Activated T-helper 1 cell treated with anti-CD3 and anti-CD28 coated beads, Interleukin-12 subunit alpha, Interleukin-12 subunit beta, Interleukin-2, Interleukin-4 antibody, amounts not matched to agents 30 ng/mL and 10 ng/mL and 1 ng/mL, durations not matched to agents 14 hours and 24 hours and 36 hours (primary cell): ENCODE measurements at regions not wholly inside any gene's neighbourhood (a gene's known extent, or its start where the extent isn't known, plus 50 kb on each side); places are given as distances from the start of the nearest gene placed in this dataset.
A peak's percentile ranks its signal among the peaks of the same experiment; 100 is the strongest.

Experiments used
- DNase-seq: peaks from one replicate; pipeline ENCODE4 v3.0.0; 2021; ENCODE audit warnings: low spot score
- H3K27ac Mint-ChIP-seq: one replicate; pipeline ENCODE4 v1.8.0; 2021; ENCODE audit warnings: mild to moderate bottlenecking, mixed read lengths
- H3K27me3 Mint-ChIP-seq: one replicate; pipeline ENCODE4 v1.8.0; 2022; ENCODE audit warnings: mild to moderate bottlenecking, moderate library complexity, mixed read lengths; ENCODE audit not compliant: insufficient read depth
- H3K36me3 Mint-ChIP-seq: one replicate; pipeline ENCODE4 v1.8.0; 2021; ENCODE audit warnings: low read depth, mixed read lengths
- H3K4me1 Mint-ChIP-seq: one replicate; pipeline ENCODE4 v1.8.0; 2021; ENCODE audit warnings: low read depth, mixed read lengths
- H3K4me3 Mint-ChIP-seq: one replicate; pipeline ENCODE4 v1.8.0; 2021; ENCODE audit warnings: mild to moderate bottlenecking, moderate library complexity, mixed read lengths
- H3K9me3 Mint-ChIP-seq: one replicate; pipeline ENCODE4 v1.8.0; 2021; ENCODE audit warnings: mixed read lengths
- intact Hi-C: fragments of 100-400 bp; cut with micrococcal nuclease; formaldehyde crosslinking; loops from one replicate; pipeline ENCODE4 v1.15.1; 2024

DNA sequence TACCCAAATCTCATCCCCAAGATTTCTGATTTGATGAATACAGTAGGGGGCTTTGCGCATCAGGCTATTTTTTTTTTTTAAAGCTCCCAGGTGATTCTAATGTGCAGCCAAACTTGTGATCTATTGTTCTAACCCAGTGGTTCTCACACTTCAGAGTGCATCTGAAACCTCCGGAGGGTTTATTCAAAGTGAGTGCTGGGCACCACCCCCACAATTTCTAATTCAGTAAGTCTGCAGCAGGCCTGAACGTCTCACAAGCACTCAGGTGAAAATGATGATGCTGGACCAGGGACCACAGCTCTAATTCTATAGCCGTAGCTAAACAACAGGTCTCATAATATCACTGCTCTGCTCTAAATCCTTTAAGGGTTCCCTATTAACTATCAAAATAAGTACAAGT lies 211.4 kb downstream of the FMR1NB start:
- no peak overlapping the region for H3K4me3 Mint-ChIP-seq
- intact Hi-C loops, result no loop called here
- H3K4me1 Mint-ChIP-seq, result no peaks in the 10 kb centered on the region
- DNase-seq, result no peak
- H3K9me3 Mint-ChIP-seq, result no peaks in the 10 kb centered on the region
- H3K36me3 Mint-ChIP-seq, result no peaks in the 10 kb centered on the region
- H3K27me3 Mint-ChIP-seq, result no peaks in the 10 kb centered on the region
- no peak overlapping the region for H3K27ac Mint-ChIP-seq

DNA sequence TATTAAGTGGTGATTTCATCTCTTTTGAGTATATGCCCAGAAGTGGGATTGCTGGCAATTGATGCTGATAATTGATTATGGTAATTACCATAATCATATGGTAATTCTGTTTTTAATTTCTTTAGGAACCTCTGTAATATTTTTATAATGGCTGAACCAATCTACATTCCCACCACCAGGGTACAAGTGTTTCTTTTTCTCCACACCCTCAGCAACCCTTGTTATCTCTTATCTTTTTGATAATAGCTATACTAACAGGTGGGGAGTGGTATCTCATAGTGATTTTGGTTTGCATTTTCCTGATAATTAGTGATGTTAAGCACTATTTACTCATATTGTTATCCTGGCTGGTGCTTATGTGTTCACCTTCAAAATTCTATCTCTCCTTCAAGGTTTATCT lies 212.6 kb downstream of the FMR1NB start:
- Mint-ChIP-seq H3K4me1 (no peaks in the 10 kb centered on the region), H3K9me3 (no peaks in the 10 kb centered on the region), H3K4me3 (no peak overlapping the region), H3K27ac (no peak overlapping the region), H3K27me3 (no peaks in the 10 kb centered on the region), H3K36me3 (no peaks in the 10 kb centered on the region)
- intact Hi-C loops, result no loop called here
- DNase-seq, result no peak

DNA sequence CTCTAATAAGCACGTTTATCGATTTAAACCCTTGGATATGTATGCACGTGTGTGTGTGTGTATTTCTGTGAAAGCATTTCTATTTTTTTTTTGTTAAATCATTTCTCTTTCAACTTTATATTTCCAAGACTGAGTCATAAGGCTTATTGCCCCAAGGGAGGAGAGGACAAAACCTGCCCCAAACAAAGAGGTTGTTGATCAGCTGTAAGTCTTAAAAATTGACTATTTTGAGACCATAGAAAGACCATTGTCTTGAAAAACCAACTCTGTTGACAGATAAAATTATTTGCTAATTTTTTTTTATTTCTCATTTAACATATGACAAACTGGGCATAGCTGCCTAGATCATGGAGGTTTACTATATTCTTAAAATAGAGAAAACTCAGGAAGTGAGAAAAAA lies 222.4 kb downstream of the FMR1NB start:
- Mint-ChIP-seq H3K27ac (no peak overlapping the region), H3K4me1 (no peaks in the 10 kb centered on the region), H3K36me3 (no peaks in the 10 kb centered on the region), H3K9me3 (peaks cover 9% of the 10 kb centered on the region), H3K27me3 (no peaks in the 10 kb centered on the region), H3K4me3 (no peak overlapping the region)
- no peak for DNase-seq
- intact Hi-C loops, result no loop called here

- intact Hi-C loops, result no loop called here
- DNase-seq, result no peak
- peaks cover 9% of the 10 kb centered on the region for H3K9me3 Mint-ChIP-seq
- H3K4me3 Mint-ChIP-seq, result no peak overlapping the region
- H3K27me3 Mint-ChIP-seq, result no peaks in the 10 kb centered on the region
- H3K36me3 Mint-ChIP-seq, result no peaks in the 10 kb centered on the region
- H3K4me1 Mint-ChIP-seq, result no peaks in the 10 kb centered on the region
- H3K27ac Mint-ChIP-seq, result no peak overlapping the region
Measured at GRCh38 chrX:148204195-148204594, 223.1 kb downstream of the FMR1NB start.

GRCh38 chrX:148214786-148215185 lies 233.6 kb downstream of the FMR1NB start:
- H3K9me3 Mint-ChIP-seq, result no peaks in the 10 kb centered on the region
- no peaks in the 10 kb centered on the region for H3K27me3 Mint-ChIP-seq
- H3K27ac Mint-ChIP-seq, result no peak overlapping the region
- H3K36me3 Mint-ChIP-seq, result no peaks in the 10 kb centered on the region
- intact Hi-C loops, result no loop called here
- H3K4me1 Mint-ChIP-seq, result no peaks in the 10 kb centered on the region
- DNase-seq, result no peak
- no peak overlapping the region for H3K4me3 Mint-ChIP-seq

DNA sequence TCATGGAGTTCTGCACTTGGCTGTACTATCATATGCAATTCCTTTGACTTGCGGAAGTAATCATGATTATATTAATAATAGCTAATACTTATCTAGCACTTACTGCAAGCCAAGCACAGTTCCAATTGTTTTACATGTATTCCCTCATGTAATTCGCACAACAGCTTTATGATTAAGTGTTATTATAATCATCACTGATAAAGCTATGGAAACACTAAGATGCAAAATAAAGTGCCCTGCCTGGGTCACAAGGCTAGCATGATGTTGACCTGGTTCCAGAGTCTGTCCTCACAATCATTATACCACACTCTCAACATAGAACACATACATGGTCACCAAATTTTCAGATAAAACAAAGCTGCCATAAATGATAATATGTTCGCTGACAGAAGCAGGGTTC lies 234.6 kb downstream of the FMR1NB start:
- no peaks in the 10 kb centered on the region for H3K9me3 Mint-ChIP-seq
- H3K27ac Mint-ChIP-seq, result no peak overlapping the region
- intact Hi-C loops, result no loop called here
- H3K36me3 Mint-ChIP-seq, result no peaks in the 10 kb centered on the region
- H3K4me3 Mint-ChIP-seq, result no peak overlapping the region
- no peaks in the 10 kb centered on the region for H3K27me3 Mint-ChIP-seq
- no peak for DNase-seq
- H3K4me1 Mint-ChIP-seq, result no peaks in the 10 kb centered on the region

DNA sequence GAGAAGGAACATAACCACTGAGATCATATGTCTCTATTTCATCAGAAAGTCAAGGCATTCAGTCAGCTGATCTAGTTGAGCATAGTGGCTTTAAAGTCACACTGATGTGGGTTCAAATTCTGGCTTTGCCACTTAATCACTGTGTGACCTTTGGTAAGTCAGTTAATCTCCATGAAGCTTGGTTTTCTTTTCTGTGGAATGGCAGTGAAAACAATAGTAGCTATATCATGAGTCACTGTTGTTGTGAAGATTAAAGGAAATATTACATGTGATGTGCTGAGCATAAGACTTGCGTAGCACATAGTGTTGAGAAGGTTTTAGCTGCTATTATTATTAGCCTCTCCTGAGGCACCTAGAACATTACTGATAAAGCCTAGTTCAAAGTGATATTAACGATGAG lies 242.2 kb downstream of the FMR1NB start:
- Mint-ChIP-seq H3K36me3 (no peaks in the 10 kb centered on the region), H3K9me3 (no peaks in the 10 kb centered on the region), H3K27me3 (no peaks in the 10 kb centered on the region), H3K4me1 (no peaks in the 10 kb centered on the region), H3K4me3 (no peak overlapping the region), H3K27ac (no peak overlapping the region)
- intact Hi-C loops, result no loop called here
- no peak for DNase-seq

DNA sequence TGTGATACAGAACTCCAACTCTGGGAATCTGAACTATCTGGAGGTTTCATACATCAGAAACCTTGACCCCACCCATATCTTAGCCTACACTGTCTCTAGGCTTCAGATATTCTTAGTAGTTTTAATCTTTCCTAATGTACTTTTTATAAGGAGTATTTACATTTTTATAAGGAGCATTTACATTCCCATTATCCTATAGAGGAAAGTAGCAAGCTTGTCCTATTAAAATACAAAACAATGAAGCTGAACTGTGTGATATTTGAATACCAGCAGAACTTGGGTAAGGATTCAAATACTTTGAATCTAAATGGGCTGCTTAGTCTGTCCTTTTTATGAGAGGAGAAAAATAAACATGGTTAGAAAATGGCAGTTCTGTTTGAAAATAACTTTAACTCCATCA lies 247.4 kb downstream of the FMR1NB start:
- H3K9me3 Mint-ChIP-seq, result no peaks in the 10 kb centered on the region
- no peak overlapping the region for H3K27ac Mint-ChIP-seq
- no peaks in the 10 kb centered on the region for H3K4me1 Mint-ChIP-seq
- peaks cover 2% of the 10 kb centered on the region for H3K27me3 Mint-ChIP-seq
- DNase-seq, result no peak
- H3K4me3 Mint-ChIP-seq, result no peak overlapping the region
- peaks cover 3% of the 10 kb centered on the region for H3K36me3 Mint-ChIP-seq
- intact Hi-C loops, result no loop called here

DNA sequence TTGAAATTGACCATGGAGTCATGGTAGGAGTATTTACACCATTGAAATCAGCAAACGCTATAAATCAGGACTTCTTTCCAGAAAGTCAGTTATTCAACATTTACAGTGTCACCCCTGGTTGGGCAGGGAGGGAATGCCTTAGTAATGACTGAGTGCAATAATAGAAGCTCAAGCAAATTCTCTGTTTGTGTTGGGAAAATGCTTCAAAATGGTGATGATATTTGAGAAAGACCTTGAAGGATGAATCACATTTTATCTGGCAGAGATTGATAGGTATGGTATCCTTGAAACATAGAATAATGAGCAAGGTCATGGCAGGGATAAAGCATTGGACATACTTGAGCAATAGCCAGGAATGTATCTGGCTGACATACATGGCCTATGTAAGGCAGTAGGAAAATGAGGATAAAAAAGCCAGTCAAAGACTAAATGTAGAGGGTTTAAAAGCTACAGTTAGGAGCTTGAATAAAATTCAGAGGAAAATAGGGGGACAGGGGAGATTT lies 248.7 kb downstream of the FMR1NB start:
- Mint-ChIP-seq H3K27me3 (peaks cover 2% of the 10 kb centered on the region), H3K27ac (no peak overlapping the region), H3K4me3 (no peak overlapping the region), H3K4me1 (no peaks in the 10 kb centered on the region), H3K36me3 (peaks cover 3% of the 10 kb centered on the region), H3K9me3 (peaks cover under 1% of the 10 kb centered on the region)
- DNase-seq, result no peak
- intact Hi-C loops, result no loop called here

- H3K27me3 Mint-ChIP-seq, result no peaks in the 10 kb centered on the region
- no peak overlapping the region for H3K4me3 Mint-ChIP-seq
- intact Hi-C loops, result no loop called here
- H3K9me3 Mint-ChIP-seq, result peaks cover 33% of the 10 kb centered on the region
- no peak overlapping the region for H3K27ac Mint-ChIP-seq
- no peaks in the 10 kb centered on the region for H3K4me1 Mint-ChIP-seq
- DNase-seq, result no peak
- peaks cover 8% of the 10 kb centered on the region for H3K36me3 Mint-ChIP-seq
Measured at GRCh38 chrX:148259990-148260389, 240.4 kb upstream of the AFF2 start.

DNA sequence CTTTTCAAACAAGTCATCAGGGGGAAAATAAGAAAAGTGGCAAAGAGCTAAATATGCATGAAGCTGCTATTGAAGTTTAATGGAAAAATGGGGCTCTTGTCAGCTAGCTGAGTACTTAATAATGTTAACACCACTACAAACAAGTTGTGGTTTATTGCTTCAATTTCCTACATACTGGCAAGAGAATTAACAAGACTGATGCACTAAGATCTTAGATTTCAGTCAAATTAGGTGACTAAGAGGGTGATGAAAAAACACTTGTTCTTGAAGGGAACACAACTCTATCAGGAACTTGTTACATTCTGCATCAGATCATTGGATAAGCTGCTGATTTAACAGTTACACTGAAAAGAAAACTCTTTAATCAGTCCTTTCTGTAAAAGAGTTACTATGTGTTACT lies 234.6 kb upstream of the AFF2 start:
- no peak for DNase-seq
- intact Hi-C loops, result no loop called here
- H3K27ac Mint-ChIP-seq, result no peak overlapping the region
- peaks cover 7% of the 10 kb centered on the region for H3K4me1 Mint-ChIP-seq
- H3K27me3 Mint-ChIP-seq, result no peaks in the 10 kb centered on the region
- peaks cover 7% of the 10 kb centered on the region for H3K36me3 Mint-ChIP-seq
- no peak overlapping the region for H3K4me3 Mint-ChIP-seq
- H3K9me3 Mint-ChIP-seq, result peaks cover 26% of the 10 kb centered on the region

- Mint-ChIP-seq H3K9me3 (peaks cover 5% of the 10 kb centered on the region), H3K4me3 (no peak overlapping the region), H3K27me3 (no peaks in the 10 kb centered on the region), H3K36me3 (no peaks in the 10 kb centered on the region), H3K27ac (no peak overlapping the region), H3K4me1 (peaks cover 7% of the 10 kb centered on the region)
- intact Hi-C loops, result no loop called here
- no peak for DNase-seq
Measured at GRCh38 chrX:148268673-148269072, 231.7 kb upstream of the AFF2 start.

- no peaks in the 10 kb centered on the region for H3K36me3 Mint-ChIP-seq
- DNase-seq, result no peak
- peaks cover 2% of the 10 kb centered on the region for H3K9me3 Mint-ChIP-seq
- H3K4me3 Mint-ChIP-seq, result no peak overlapping the region
- H3K27ac Mint-ChIP-seq, result no peak overlapping the region
- intact Hi-C loops, result no loop called here
- H3K27me3 Mint-ChIP-seq, result no peaks in the 10 kb centered on the region
- H3K4me1 Mint-ChIP-seq, result peaks cover 7% of the 10 kb centered on the region
Measured at GRCh38 chrX:148269513-148269912, 230.9 kb upstream of the AFF2 start.

- intact Hi-C loops, result loop anchor here (1.0 to 2.0 kb wide), 2 partner anchors 12 to 110 kb away; no protein-coding TSS in a partner anchor
- Mint-ChIP-seq H3K4me3 (no peak overlapping the region), H3K36me3 (peaks cover 2% of the 10 kb centered on the region), H3K4me1 (peaks cover 7% of the 10 kb centered on the region), H3K27me3 (no peaks in the 10 kb centered on the region), H3K27ac (peak overlapping the region; percentile 48), H3K9me3 (peaks cover 7% of the 10 kb centered on the region)
- DNase-seq, result no peak
Measured at GRCh38 chrX:148270499-148270898, 229.9 kb upstream of the AFF2 start.
